ENCODE measurements at regions not wholly inside any gene's neighbourhood (a gene's known extent, or its start where the extent isn't known, plus 50 kb on each side); places are given as distances from the start of the nearest gene placed in this dataset.
A peak's percentile ranks its signal among the peaks of the same experiment; 100 is the strongest.

- H4K20me1 ChIP-seq (ENCODE audit: insufficient read depth, low read length), result no peaks in the 10 kb centered on the region
- DNase-seq (ENCODE audit: low spot score), result no peak
- CTCF ChIA-PET (ENCODE audit: unreplicated experiment), result interaction anchor here (0.6 kb wide), 1 partner anchor 11 kb away, joined by 3 read pairs; no protein-coding TSS in a partner anchor
- no peak overlapping the region for H3K27ac ChIP-seq (ENCODE audit: low read depth, low read length, poor library complexity, severe bottlenecking)
- H3K4me2 ChIP-seq (ENCODE audit: low read length), result no peak overlapping the region
- BruUV-seq (replicated peaks), result no TSS peak
- H3K9me3 ChIP-seq (ENCODE audit: low read length), result no peaks in the 10 kb centered on the region
- intact Hi-C loops (cut with micrococcal nuclease; ENCODE audit: unreplicated experiment), result no loop called here
- no peak overlapping the region for H2AFZ ChIP-seq (ENCODE audit: low read length)
- H3K4me3 ChIP-seq (ENCODE audit: low read depth, low read length, poor library complexity, severe bottlenecking), result no peak overlapping the region
- TF ChIP-seq, protein P1, sequence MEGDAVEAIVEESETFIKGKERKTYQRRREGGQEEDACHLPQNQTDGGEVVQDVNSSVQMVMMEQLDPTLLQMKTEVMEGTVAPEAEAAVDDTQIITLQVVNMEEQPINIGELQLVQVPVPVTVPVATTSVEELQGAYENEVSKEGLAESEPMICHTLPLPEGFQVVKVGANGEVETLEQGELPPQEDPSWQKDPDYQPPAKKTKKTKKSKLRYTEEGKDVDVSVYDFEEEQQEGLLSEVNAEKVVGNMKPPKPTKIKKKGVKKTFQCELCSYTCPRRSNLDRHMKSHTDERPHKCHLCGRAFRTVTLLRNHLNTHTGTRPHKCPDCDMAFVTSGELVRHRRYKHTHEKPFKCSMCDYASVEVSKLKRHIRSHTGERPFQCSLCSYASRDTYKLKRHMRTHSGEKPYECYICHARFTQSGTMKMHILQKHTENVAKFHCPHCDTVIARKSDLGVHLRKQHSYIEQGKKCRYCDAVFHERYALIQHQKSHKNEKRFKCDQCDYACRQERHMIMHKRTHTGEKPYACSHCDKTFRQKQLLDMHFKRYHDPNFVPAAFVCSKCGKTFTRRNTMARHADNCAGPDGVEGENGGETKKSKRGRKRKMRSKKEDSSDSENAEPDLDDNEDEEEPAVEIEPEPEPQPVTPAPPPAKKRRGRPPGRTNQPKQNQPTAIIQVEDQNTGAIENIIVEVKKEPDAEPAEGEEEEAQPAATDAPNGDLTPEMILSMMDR (conservative IDR thresholded peaks at IDR 0.05; ENCODE audit: low read length), result no peak
- TF ChIP-seq EZH2phosphoT487 (IDR thresholded peaks at IDR 0.05; ENCODE audit: borderline replicate concordance, low read depth, low read length), result no peak
- no peaks in the 10 kb centered on the region for H3K79me2 ChIP-seq (ENCODE audit: insufficient read depth, low read depth, low read length)
- H3K9me2 ChIP-seq (ENCODE audit: insufficient read depth, low read length), result no peaks in the 10 kb centered on the region
- H3K4me1 ChIP-seq (ENCODE audit: insufficient read depth, low read length, poor library complexity, severe bottlenecking), result no peaks in the 10 kb centered on the region
- H3K36me3 ChIP-seq (ENCODE audit: insufficient read depth, low read length), result no peaks in the 10 kb centered on the region
- POLR2A ChIA-PET, result no interaction called here
Measured at GRCh38 chr19:29293292-29293691, 80.3 kb upstream of the UQCRFS1 start.

GRCh38 chr19:29293736-29294342 lies 80.9 kb upstream of the UQCRFS1 start:
- H3K4me3 ChIP-seq (ENCODE audit: low read depth, low read length, poor library complexity, severe bottlenecking), result no peak overlapping the region
- no peak for DNase-seq (ENCODE audit: low spot score)

DNA sequence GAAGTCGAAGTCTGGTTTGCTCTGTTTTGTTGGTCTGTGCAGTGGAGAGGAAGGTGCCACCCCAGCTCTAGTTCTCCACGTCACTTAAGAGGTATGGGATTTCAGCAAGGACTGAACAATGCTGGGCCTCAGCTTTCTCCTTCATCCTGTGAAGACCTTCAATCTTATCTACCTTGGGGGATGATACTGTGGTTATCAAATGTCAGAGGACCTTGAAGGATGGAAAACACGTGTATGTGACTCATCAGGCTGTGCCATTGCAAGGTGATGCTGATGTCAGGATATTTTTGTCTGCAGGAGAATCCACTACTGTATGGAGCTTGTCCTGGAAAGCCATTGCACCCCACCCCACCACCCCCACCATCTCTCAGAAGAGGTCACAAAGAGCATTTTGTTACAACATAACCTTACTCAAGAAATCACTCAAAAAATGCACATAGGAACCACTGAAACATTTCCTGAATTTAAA lies 81.4 kb upstream of the UQCRFS1 start:
- Histone ChIP-seq H3K9me2 (ENCODE audit: insufficient read depth, low read length) (no peaks in the 10 kb centered on the region), H3K9me3 (ENCODE audit: low read length) (no peaks in the 10 kb centered on the region), H3K4me1 (ENCODE audit: insufficient read depth, low read length, poor library complexity, severe bottlenecking) (no peaks in the 10 kb centered on the region), H3K4me3 (ENCODE audit: low read depth, low read length, poor library complexity, severe bottlenecking) (no peak overlapping the region), H4K20me1 (ENCODE audit: insufficient read depth, low read length) (no peaks in the 10 kb centered on the region), H3K36me3 (ENCODE audit: insufficient read depth, low read length) (no peaks in the 10 kb centered on the region), H3K79me2 (ENCODE audit: insufficient read depth, low read depth, low read length) (no peaks in the 10 kb centered on the region), H3K27ac (ENCODE audit: low read depth, low read length, poor library complexity, severe bottlenecking) (no peak overlapping the region), H2AFZ (ENCODE audit: low read length) (0 out of 2 replicates have a peak overlapping the region, but pooled peaks have one; percentile 20), H3K4me2 (ENCODE audit: low read length) (no peak overlapping the region)
- intact Hi-C loops (cut with micrococcal nuclease; ENCODE audit: unreplicated experiment), result no loop called here
- TF ChIP-seq, protein P1 (conservative IDR thresholded peaks at IDR 0.05; ENCODE audit: low read length), result no peak
- no peak for TF ChIP-seq EZH2phosphoT487 (IDR thresholded peaks at IDR 0.05; ENCODE audit: borderline replicate concordance, low read depth, low read length)
- CTCF ChIA-PET (ENCODE audit: unreplicated experiment), result no interaction called here
- no TSS peak for BruUV-seq (replicated peaks)
- POLR2A ChIA-PET, result no interaction called here
- DNase-seq (ENCODE audit: low spot score), result no peak

More at GRCh38 chr19:29293736-29294342, 80.9 kb upstream of the UQCRFS1 start:
- Histone ChIP-seq H3K9me2 (ENCODE audit: insufficient read depth, low read length) (no peaks in the 10 kb centered on the region), H3K79me2 (ENCODE audit: insufficient read depth, low read depth, low read length) (no peaks in the 10 kb centered on the region), H3K9me3 (ENCODE audit: low read length) (no peaks in the 10 kb centered on the region), H4K20me1 (ENCODE audit: insufficient read depth, low read length) (no peaks in the 10 kb centered on the region), H2AFZ (ENCODE audit: low read length) (no peak overlapping the region), H3K4me1 (ENCODE audit: insufficient read depth, low read length, poor library complexity, severe bottlenecking) (no peaks in the 10 kb centered on the region), H3K4me2 (ENCODE audit: low read length) (no peak overlapping the region), H3K36me3 (ENCODE audit: insufficient read depth, low read length) (no peaks in the 10 kb centered on the region), H3K27ac (ENCODE audit: low read depth, low read length, poor library complexity, severe bottlenecking) (no peak overlapping the region)
- POLR2A ChIA-PET, result no interaction called here
- TF ChIP-seq, protein P1 (conservative IDR thresholded peaks at IDR 0.05; ENCODE audit: low read length), result no peak
- TF ChIP-seq EZH2phosphoT487 (IDR thresholded peaks at IDR 0.05; ENCODE audit: borderline replicate concordance, low read depth, low read length), result no peak
- intact Hi-C loops (cut with micrococcal nuclease; ENCODE audit: unreplicated experiment), result no loop called here
- CTCF ChIA-PET (ENCODE audit: unreplicated experiment), result interaction anchor here (0.6 kb wide), 1 partner anchor 11 kb away, joined by 3 read pairs; no protein-coding TSS in a partner anchor
- no TSS peak for BruUV-seq (replicated peaks)
